IMR-90 (cell line): ENCODE measurements at regions not wholly inside any gene's neighbourhood (a gene's known extent, or its start where the extent isn't known, plus 50 kb on each side); places are given as distances from the start of the nearest gene placed in this dataset.

Experiments
- FOS ChIP-seq: fragments of 150-350 bp; IDR thresholded peaks from 2 replicates; pipeline ENCODE4 v1.6.1; 2016; ENCODE audit warnings: low read depth, low read length
- MAFK ChIP-seq: IDR thresholded peaks from 2 replicates; pipeline ENCODE4 v1.6.1; 2012; ENCODE audit warnings: low read depth, low read length, improper control_type of control experiment
- POLR2A ChIP-seq: IDR thresholded peaks from 2 replicates; pipeline ENCODE4 v1.6.1; 2012; ENCODE audit warnings: mild to moderate bottlenecking, low read depth, low read length
- RAD21 ChIP-seq: IDR thresholded peaks from 2 replicates; pipeline ENCODE4 v1.6.1; 2012; ENCODE audit warnings: low read length, improper control_type of control experiment
- SMC3 ChIP-seq: fragments of 150-350 bp; IDR thresholded peaks from 2 replicates; pipeline ENCODE4 v1.6.1; 2016; ENCODE audit warnings: low read depth, mild to moderate bottlenecking, antibody characterized with exemption, low read length, moderate library complexity
- TF ChIP-seq, protein P1 (sequence below): conservative IDR thresholded peaks from 2 replicates; pipeline ENCODE4 v1.5.1; 2012; ENCODE audit warnings: mild to moderate bottlenecking, low read depth, low read length, improper control_type of control experiment

DNA sequence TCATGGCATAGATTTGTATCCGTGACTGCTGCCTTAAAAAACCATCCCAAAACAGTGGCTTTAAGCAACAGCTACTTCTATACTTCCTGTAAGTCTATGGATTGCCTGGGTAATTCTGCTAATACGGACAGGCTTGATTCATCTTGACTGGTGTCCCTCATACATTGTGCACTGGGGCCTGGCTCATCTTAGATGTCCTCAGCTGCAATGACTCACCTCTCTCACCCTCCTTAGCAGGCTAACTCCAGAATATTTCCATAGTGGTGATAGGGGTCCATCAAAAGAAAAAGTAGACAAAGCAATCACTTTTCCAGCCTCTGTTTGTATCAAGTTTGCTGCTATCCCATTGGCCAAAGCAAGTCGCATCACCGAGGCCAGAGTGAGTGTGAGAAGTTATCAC is 409.1 kb upstream of the KAZN start:
- TF ChIP-seq MAFK (no peak), POLR2A (no peak), RAD21 (no peak), SMC3 (no peak), FOS (no peak)
- TF ChIP-seq, protein P1, sequence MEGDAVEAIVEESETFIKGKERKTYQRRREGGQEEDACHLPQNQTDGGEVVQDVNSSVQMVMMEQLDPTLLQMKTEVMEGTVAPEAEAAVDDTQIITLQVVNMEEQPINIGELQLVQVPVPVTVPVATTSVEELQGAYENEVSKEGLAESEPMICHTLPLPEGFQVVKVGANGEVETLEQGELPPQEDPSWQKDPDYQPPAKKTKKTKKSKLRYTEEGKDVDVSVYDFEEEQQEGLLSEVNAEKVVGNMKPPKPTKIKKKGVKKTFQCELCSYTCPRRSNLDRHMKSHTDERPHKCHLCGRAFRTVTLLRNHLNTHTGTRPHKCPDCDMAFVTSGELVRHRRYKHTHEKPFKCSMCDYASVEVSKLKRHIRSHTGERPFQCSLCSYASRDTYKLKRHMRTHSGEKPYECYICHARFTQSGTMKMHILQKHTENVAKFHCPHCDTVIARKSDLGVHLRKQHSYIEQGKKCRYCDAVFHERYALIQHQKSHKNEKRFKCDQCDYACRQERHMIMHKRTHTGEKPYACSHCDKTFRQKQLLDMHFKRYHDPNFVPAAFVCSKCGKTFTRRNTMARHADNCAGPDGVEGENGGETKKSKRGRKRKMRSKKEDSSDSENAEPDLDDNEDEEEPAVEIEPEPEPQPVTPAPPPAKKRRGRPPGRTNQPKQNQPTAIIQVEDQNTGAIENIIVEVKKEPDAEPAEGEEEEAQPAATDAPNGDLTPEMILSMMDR = no peak
